HFFc6 (cell line): ENCODE measurements at regions not wholly inside any gene's neighbourhood (a gene's known extent, or its start where the extent isn't known, plus 50 kb on each side); places are given as distances from the start of the nearest gene placed in this dataset.

ENCODE experiments used
- DNase-seq: peaks from one replicate; pipeline ENCODE4 v3.0.0-alpha.2; 2018
- H3K27ac Mint-ChIP-seq: 2 replicates; pipeline ENCODE4 v1.8.0; 2020; ENCODE audit warnings: mild to moderate bottlenecking, mixed read lengths
- H3K27me3 Mint-ChIP-seq: 2 replicates; pipeline ENCODE4 v1.8.0; 2021; ENCODE audit warnings: mild to moderate bottlenecking, moderate library complexity, mixed read lengths; ENCODE audit not compliant: insufficient read depth
- H3K36me3 Mint-ChIP-seq: 2 replicates; pipeline ENCODE4 v1.8.0; 2021; ENCODE audit warnings: low read depth, mixed read lengths
- H3K4me1 Mint-ChIP-seq: 2 replicates; pipeline ENCODE4 v1.8.0; 2020; ENCODE audit warnings: low read depth, mixed read lengths
- H3K4me3 Mint-ChIP-seq: 2 replicates; pipeline ENCODE4 v1.8.0; 2020; ENCODE audit warnings: mild to moderate bottlenecking, moderate library complexity, mixed read lengths
- H3K9me3 Mint-ChIP-seq: 2 replicates; pipeline ENCODE4 v1.8.0; 2020; ENCODE audit warnings: mild to moderate bottlenecking, mixed read lengths
- CTCF ChIP-seq: fragments of 200-600 bp; sonication (generic); IDR thresholded peaks from 2 replicates; pipeline ENCODE4 v1.5.0; 2021; ENCODE audit warnings: antibody characterized with exemption, mild to moderate bottlenecking

- Mint-ChIP-seq H3K9me3 (no peaks in the 10 kb centered on the region), H3K27me3 (peaks cover 21% of the 10 kb centered on the region), H3K27ac (no peak overlapping the region), H3K4me3 (no peak overlapping the region), H3K4me1 (no peaks in the 10 kb centered on the region), H3K36me3 (no peaks in the 10 kb centered on the region)
- TF ChIP-seq CTCF, result no peak
- DNase-seq, result no peak
Measured at GRCh38 chr5:171509467-171509866, 90.0 kb downstream of the FGF18 start.

GRCh38 chr5:171512397-171512796 lies 93.0 kb downstream of the FGF18 start:
- no peak overlapping the region for H3K27ac Mint-ChIP-seq
- no peak for DNase-seq
- no peak for TF ChIP-seq CTCF
- H3K9me3 Mint-ChIP-seq, result no peaks in the 10 kb centered on the region
- H3K4me3 Mint-ChIP-seq, result no peak overlapping the region
- no peaks in the 10 kb centered on the region for H3K36me3 Mint-ChIP-seq
- H3K4me1 Mint-ChIP-seq, result no peaks in the 10 kb centered on the region
- peaks cover 17% of the 10 kb centered on the region for H3K27me3 Mint-ChIP-seq

- H3K4me1 Mint-ChIP-seq, result peaks cover 9% of the 10 kb centered on the region
- H3K9me3 Mint-ChIP-seq, result no peaks in the 10 kb centered on the region
- TF ChIP-seq CTCF, result no peak
- H3K27ac Mint-ChIP-seq, result no peak overlapping the region
- no peaks in the 10 kb centered on the region for H3K36me3 Mint-ChIP-seq
- peaks cover 19% of the 10 kb centered on the region for H3K27me3 Mint-ChIP-seq
- H3K4me3 Mint-ChIP-seq, result no peak overlapping the region
- no peak for DNase-seq
Measured at GRCh38 chr5:171513591-171513990, 94.1 kb downstream of the FGF18 start.

GRCh38 chr5:171518916-171519315 lies 99.5 kb downstream of the FGF18 start:
- peaks cover 11% of the 10 kb centered on the region for H3K27me3 Mint-ChIP-seq
- no peak overlapping the region for H3K27ac Mint-ChIP-seq
- H3K4me1 Mint-ChIP-seq, result peaks cover 39% of the 10 kb centered on the region
- H3K9me3 Mint-ChIP-seq, result no peaks in the 10 kb centered on the region
- no peak for TF ChIP-seq CTCF
- no peaks in the 10 kb centered on the region for H3K36me3 Mint-ChIP-seq
- no peak for DNase-seq
- H3K4me3 Mint-ChIP-seq, result no peak overlapping the region

GRCh38 chr5:171520300-171521174 lies 101.1 kb downstream of the FGF18 start:
- no peak overlapping the region for H3K4me3 Mint-ChIP-seq
- H3K27me3 Mint-ChIP-seq, result peaks cover 15% of the 10 kb centered on the region
- TF ChIP-seq CTCF, result no peak
- H3K27ac Mint-ChIP-seq, result peak overlapping the region; percentile 89
- no peaks in the 10 kb centered on the region for H3K36me3 Mint-ChIP-seq
- DNase-seq, result no peak
- peaks cover 39% of the 10 kb centered on the region for H3K4me1 Mint-ChIP-seq
- no peaks in the 10 kb centered on the region for H3K9me3 Mint-ChIP-seq
